ENCODE measurements at regions not wholly inside any gene's neighbourhood (a gene's known extent, or its start where the extent isn't known, plus 50 kb on each side); places are given as distances from the start of the nearest gene placed in this dataset.

GRCh38 chrX:101764538-101764937 is 104.9 kb upstream of the ARMCX2 start:
- Mint-ChIP-seq H3K4me1 (peaks cover 4% of the 10 kb centered on the region; the same call in 2 of the 3 replicates), H3K27ac (no peak overlapping the region), H3K27me3 (ENCODE audit: insufficient read depth, low read depth, poor library complexity) (no peaks in the 10 kb centered on the region), H3K9me3 (no peaks in the 10 kb centered on the region), H3K4me3 (no peak overlapping the region), H3K36me3 (ENCODE audit: low read depth) (no peaks in the 10 kb centered on the region)
- no peak for DNase-seq (ENCODE audit: low spot score)
- ATAC-seq: no peak
- Histone ChIP-seq H3K27me3 (ENCODE audit: insufficient read depth) (no peaks in the 10 kb centered on the region), H3K79me2 (replicated peaks; ENCODE audit: insufficient read depth) (no peaks in the 10 kb centered on the region), H3K4me1 (ENCODE audit: insufficient read depth) (no peaks in the 10 kb centered on the region), H4K20me1 (replicated peaks; ENCODE audit: insufficient read depth) (no peaks in the 10 kb centered on the region), H3K27ac (ENCODE audit: low read depth) (no peak overlapping the region), H3F3A (replicated peaks; ENCODE audit: low read depth) (no peaks in the 10 kb centered on the region), H2AFZ (no peak overlapping the region), H3K4me2 (no peak overlapping the region), H3K36me3 (ENCODE audit: insufficient read depth) (no peaks in the 10 kb centered on the region), H3K4me3 (no peak overlapping the region), H3K9me2 (ENCODE audit: insufficient read depth) (no peaks in the 10 kb centered on the region)
- TF ChIP-seq NANOG (IDR thresholded peaks at IDR 0.05; ENCODE audit: borderline replicate concordance) (no peak), CREB1 (CRISPR knock-in tag; IDR thresholded peaks at IDR 0.05; ENCODE audit: low read depth) (no peak), STAT1 (IDR thresholded peaks at IDR 0.05; ENCODE audit: unreplicated experiment) (no peak), CTCF (conservative IDR thresholded peaks at IDR 0.05; ENCODE audit: low read depth in 2 of 2) (no peak), JUNB (IDR thresholded peaks at IDR 0.05; ENCODE audit: unreplicated experiment) (no peak), POLR2AphosphoS5 (IDR thresholded peaks at IDR 0.05; ENCODE audit: low read depth) (no peak), REST (IDR thresholded peaks at IDR 0.05; ENCODE audit: unreplicated experiment) (no peak), ETS1 (IDR thresholded peaks at IDR 0.05) (no peak), ZNF114 (CRISPR knock-in tag; IDR thresholded peaks at IDR 0.05) (no peak), EZH2phosphoT487 (IDR thresholded peaks at IDR 0.05; ENCODE audit: unreplicated experiment) (no peak)

GRCh38 chrX:101759000-101759399 is 99.3 kb upstream of the ARMCX2 start:
- Histone ChIP-seq H3K79me2 (replicated peaks; ENCODE audit: insufficient read depth) (no peaks in the 10 kb centered on the region), H3K9me2 (ENCODE audit: insufficient read depth) (no peaks in the 10 kb centered on the region), H3K4me3 (no peak overlapping the region), H2AFZ (no peak overlapping the region), H3K27ac (ENCODE audit: low read depth) (no peak overlapping the region), H3K4me2 (no peak overlapping the region), H3K4me1 (ENCODE audit: insufficient read depth) (peaks cover 7% of the 10 kb centered on the region; the same call in 1 of the 2 replicates), H3K36me3 (ENCODE audit: insufficient read depth) (no peaks in the 10 kb centered on the region), H3K27me3 (ENCODE audit: insufficient read depth) (no peaks in the 10 kb centered on the region), H4K20me1 (replicated peaks; ENCODE audit: insufficient read depth) (no peaks in the 10 kb centered on the region), H3F3A (replicated peaks; ENCODE audit: low read depth) (no peaks in the 10 kb centered on the region)
- ATAC-seq: peak; percentile 100
- TF ChIP-seq CTCF (conservative IDR thresholded peaks at IDR 0.05; ENCODE audit: low read depth in 2 of 2) (peak; percentile 43 to 52), ZNF331 (CRISPR knock-in tag; IDR thresholded peaks at IDR 0.05; ENCODE audit: low read depth) (no peak), STAT1 (IDR thresholded peaks at IDR 0.05; ENCODE audit: unreplicated experiment) (no peak)
- H3K36me3 Mint-ChIP-seq (ENCODE audit: low read depth): no peaks in the 10 kb centered on the region
- H3K4me3 Mint-ChIP-seq: no peak overlapping the region
- no peaks in the 10 kb centered on the region; the same call in 2 of the 3 replicates for H3K9me3 Mint-ChIP-seq
- DNase-seq (ENCODE audit: low spot score): peak; percentile 83
- peaks cover 2% of the 10 kb centered on the region for H3K27me3 Mint-ChIP-seq (ENCODE audit: insufficient read depth, low read depth, poor library complexity)
- H3K27ac Mint-ChIP-seq: no peak overlapping the region
- peaks cover 22% of the 10 kb centered on the region; the same call in 2 of the 3 replicates for H3K4me1 Mint-ChIP-seq
